ENCODE measurements at regions not wholly inside any gene's neighbourhood (a gene's known extent, or its start where the extent isn't known, plus 50 kb on each side); places are given as distances from the start of the nearest gene placed in this dataset.

- H4K5ac ChIP-seq (ENCODE audit: low read depth, low read length): no peak overlapping the region
- ChIA-PET POLR2A (ENCODE audit: unreplicated experiment) (no interaction called here), CTCF (no interaction called here)
- no peak overlapping the region for H2AK5ac ChIP-seq (ENCODE audit: low read depth, low read length)
- H3K4me1 ChIP-seq (ENCODE audit: control insufficient read depth, insufficient read depth, low read length): no peaks in the 10 kb centered on the region
- H3K14ac ChIP-seq (replicated peaks; ENCODE audit: low read depth, low read length): no peak overlapping the region
- no peak overlapping the region for H2AK9ac ChIP-seq (replicated peaks; ENCODE audit: low read depth, low read length, poor library complexity)
- H2BK20ac ChIP-seq (ENCODE audit: low read depth, low read length): no peak overlapping the region
- no peak overlapping the region for H3K56ac ChIP-seq (ENCODE audit: extremely low read depth, insufficient read depth, low read length)
- H2AFZ ChIP-seq (replicated peaks; ENCODE audit: low read length, poor library complexity): no peak overlapping the region
- in situ Hi-C loops (cut with MboI; ENCODE audit: low sequenced_read_pairs): no loop called here
- ATAC-seq (ENCODE audit: low read depth) (no peak), DNase-seq (no peak)
- H3K4me2 ChIP-seq (ENCODE audit: low read depth, low read length): no peak overlapping the region
- no peak overlapping the region for H3K27ac ChIP-seq (ENCODE audit: insufficient read depth, low read length)
- intact Hi-C loops (cut with micrococcal nuclease): no loop called here
- no peaks in the 10 kb centered on the region for H4K20me1 ChIP-seq (ENCODE audit: insufficient read depth, low read length)
- H4K91ac ChIP-seq (ENCODE audit: insufficient read depth, low read depth, low read length): no peak overlapping the region
- no peak overlapping the region for H2BK120ac ChIP-seq (ENCODE audit: low read depth, low read length)
- no peak overlapping the region for H2BK15ac ChIP-seq (ENCODE audit: low read depth, low read length)
- H3K4ac ChIP-seq (ENCODE audit: low read depth, low read length): no peak overlapping the region
- TF ChIP-seq SMC3 (IDR thresholded peaks at IDR 0.05; ENCODE audit: low read depth, low read length) (no peak), RFX5 (IDR thresholded peaks at IDR 0.05; ENCODE audit: low read depth, low read length) (no peak), USF2 (IDR thresholded peaks at IDR 0.05; ENCODE audit: low read depth, low read length) (no peak), BHLHE40 (IDR thresholded peaks at IDR 0.05; ENCODE audit: low read depth, low read length) (no peak), CHD1 (IDR thresholded peaks at IDR 0.05; ENCODE audit: low read depth, low read length) (no peak), MXI1 (IDR thresholded peaks at IDR 0.05; ENCODE audit: borderline replicate concordance, low read depth, low read length) (no peak), NFE2L2 (IDR thresholded peaks at IDR 0.05; ENCODE audit: low read depth, low read length) (no peak), RAD21 (IDR thresholded peaks at IDR 0.05; ENCODE audit: low read length) (no peak), ELK1 (IDR thresholded peaks at IDR 0.05; ENCODE audit: borderline replicate concordance, low read depth, low read length) (no peak), MAZ (IDR thresholded peaks at IDR 0.05; ENCODE audit: borderline replicate concordance, low read depth, low read length) (no peak), CTCF (conservative IDR thresholded peaks at IDR 0.05; ENCODE audit: low read depth, low read length) (no peak), RCOR1 (IDR thresholded peaks at IDR 0.05; ENCODE audit: insufficient replicate concordance, low read length) (no peak), MAFK (IDR thresholded peaks at IDR 0.05; ENCODE audit: low read depth, low read length) (no peak), FOS (IDR thresholded peaks at IDR 0.05; ENCODE audit: low read depth, low read length) (no peak), CEBPB (IDR thresholded peaks at IDR 0.05; ENCODE audit: low read depth, low read length) (no peak), POLR2A (IDR thresholded peaks at IDR 0.05; ENCODE audit: low read depth, low read length) (no peak)
- H3K9ac ChIP-seq (ENCODE audit: low read depth, low read length): no peak overlapping the region
- no peak overlapping the region for H4K8ac ChIP-seq (ENCODE audit: low read depth in 2 of 2, low read length in 2 of 2)
- no peaks in the 10 kb centered on the region for H3K27me3 ChIP-seq (ENCODE audit: control insufficient read depth, insufficient read depth, low read length)
- dilution Hi-C loops (cut with HindIII; ENCODE audit: low sequenced_read_pairs, unreplicated experiment): no loop called here
- H3K18ac ChIP-seq (ENCODE audit: low read depth, low read length): no peak overlapping the region
- no TSS peak for BruUV-seq (replicated peaks)
- H3K36me3 ChIP-seq (ENCODE audit: control insufficient read depth, insufficient read depth, low read length): no peaks in the 10 kb centered on the region
- no CpG with 5 or more reads among the region's 3 CpGs for WGBS, 2 experiments (ENCODE audit: extremely low coverage in 2 of 2, insufficient read length in 1 of 2)
- no peaks in the 10 kb centered on the region for H3K79me1 ChIP-seq (ENCODE audit: low read depth in 1 of 2, low read length in 2 of 2)
- no peak overlapping the region for H3K23ac ChIP-seq (ENCODE audit: low read depth, low read length)
- peaks cover 11% of the 10 kb centered on the region for H3K9me3 ChIP-seq (ENCODE audit: control insufficient read depth, insufficient read depth, low read length)
- H2BK5ac ChIP-seq (ENCODE audit: low read depth, low read length, poor library complexity, severe bottlenecking): no peak overlapping the region
- no peaks in the 10 kb centered on the region for H3K9me1 ChIP-seq (ENCODE audit: insufficient read depth, low read length)
- H3K4me3 ChIP-seq (ENCODE audit: insufficient read depth, low read depth, low read length): no peak overlapping the region
Measured at GRCh38 chr13:38086013-38086412, 216.4 kb upstream of the TRPC4 start.
